OCI-LY1 (cell line): ENCODE measurements at regions not wholly inside any gene's neighbourhood (a gene's known extent, or its start where the extent isn't known, plus 50 kb on each side); places are given as distances from the start of the nearest gene placed in this dataset.

Source experiments
- CTCF ChIP-seq: fragments of 200-600 bp; sonication (generic), shearing (Covaris generic); IDR thresholded peaks from 2 replicates; pipeline ENCODE4 v1.5.1; 2017; ENCODE audit warnings: mild to moderate bottlenecking, antibody characterized with exemption, low read length, moderate library complexity, mixed read lengths
- EZH2 ChIP-seq: fragments of 200-600 bp; sonication (generic), shearing (Covaris generic); IDR thresholded peaks from 2 replicates; pipeline ENCODE4 v1.8.0; 2017; ENCODE audit warnings: borderline replicate concordance, mixed run types, mild to moderate bottlenecking, antibody characterized with exemption, low read length, moderate library complexity, mixed read lengths

- TF ChIP-seq CTCF (no peak), EZH2 (no peak)
Measured at GRCh38 chr1:229835226-229835625, 209.2 kb downstream of the URB2 start.
